GM23338 (cell line): ENCODE measurements at regions not wholly inside any gene's neighbourhood (a gene's known extent, or its start where the extent isn't known, plus 50 kb on each side); places are given as distances from the start of the nearest gene placed in this dataset.

Source experiments
- CREB1 ChIP-seq: fragments of 250-450 bp; sonication (Bioruptor Pico); IDR thresholded peaks from 2 replicates; pipeline ENCODE4 v1.5.0; 2020; ENCODE audit warnings: low read depth, mild to moderate bottlenecking, moderate library complexity
- CTCF ChIP-seq, 2 experiments: fragments of 200-600 bp in 1 of 2; sonication (generic) in 1 of 2; conservative IDR thresholded peaks; 2 replicates each; pipeline versions ENCODE4 v1.5.1 to v1.6.1; 2016 to 2017; ENCODE audit warnings: antibody characterized with exemption in 2 of 2, low read depth in 2 of 2, mild to moderate bottlenecking in 2 of 2, moderate library complexity in 1 of 2
- EZH2 ChIP-seq: fragments of 200-600 bp; sonication (generic); IDR thresholded peaks from one replicate; pipeline ENCODE4 v1.8.0; 2017; ENCODE audit warnings: antibody characterized with exemption, mild to moderate bottlenecking, low read depth; ENCODE audit not compliant: unreplicated experiment
- EZH2phosphoT487 ChIP-seq: fragments of 200-600 bp; sonication (generic); IDR thresholded peaks from one replicate; pipeline ENCODE4 v1.8.1; 2018; ENCODE audit warnings: antibody characterized with exemption; ENCODE audit not compliant: unreplicated experiment
- JUNB ChIP-seq: IDR thresholded peaks from one replicate; pipeline ENCODE4 v1.6.1; 2016; ENCODE audit warnings: antibody characterized with exemption; ENCODE audit not compliant: unreplicated experiment
- NANOG ChIP-seq: IDR thresholded peaks from 2 replicates; pipeline ENCODE4 v1.6.1; 2016; ENCODE audit warnings: antibody characterized with exemption, borderline replicate concordance
- POLR2AphosphoS5 ChIP-seq: IDR thresholded peaks from 2 replicates; pipeline ENCODE4 v1.6.1; 2016; ENCODE audit warnings: antibody characterized with exemption, low read depth
- STAT1 ChIP-seq: IDR thresholded peaks from one replicate; pipeline ENCODE4 v1.6.1; 2016; ENCODE audit warnings: antibody characterized with exemption; ENCODE audit not compliant: unreplicated experiment
- ZNF114 ChIP-seq: fragments of 250-450 bp; sonication (Bioruptor Pico); IDR thresholded peaks from 2 replicates; pipeline ENCODE4 v1.5.0; 2020; ENCODE audit warnings: mild to moderate bottlenecking, moderate library complexity
- ZNF331 ChIP-seq: fragments of 250-450 bp; sonication (Bioruptor Pico); IDR thresholded peaks from 2 replicates; pipeline ENCODE4 v1.5.0; 2020; ENCODE audit warnings: low read depth, mild to moderate bottlenecking, moderate library complexity
- ZNF462 ChIP-seq: fragments of 250-450 bp; sonication (Bioruptor Pico); IDR thresholded peaks from 2 replicates; pipeline ENCODE4 v1.5.0; 2020; ENCODE audit warnings: mild to moderate bottlenecking, moderate library complexity
- TF ChIP-seq, protein P1 (sequence below): IDR thresholded peaks from 2 replicates; pipeline ENCODE4 v1.6.1; 2016; ENCODE audit warnings: antibody characterized with exemption

GRCh38 chr3:154571553-154572226 lies 141.7 kb upstream of the GPR149 start (continued):
- TF ChIP-seq ZNF462 (CRISPR knock-in tag) (no peak), ZNF114 (CRISPR knock-in tag) (no peak), CREB1 (CRISPR knock-in tag) (no peak), CTCF (conservative IDR thresholded peaks at IDR 0.05; ENCODE audit: low read depth in 2 of 2) (no peak), NANOG (no peak), POLR2AphosphoS5 (no peak), ZNF331 (no peak), STAT1 (no peak), EZH2phosphoT487 (no peak), EZH2 (no peak), JUNB (no peak)
- TF ChIP-seq, protein P1, sequence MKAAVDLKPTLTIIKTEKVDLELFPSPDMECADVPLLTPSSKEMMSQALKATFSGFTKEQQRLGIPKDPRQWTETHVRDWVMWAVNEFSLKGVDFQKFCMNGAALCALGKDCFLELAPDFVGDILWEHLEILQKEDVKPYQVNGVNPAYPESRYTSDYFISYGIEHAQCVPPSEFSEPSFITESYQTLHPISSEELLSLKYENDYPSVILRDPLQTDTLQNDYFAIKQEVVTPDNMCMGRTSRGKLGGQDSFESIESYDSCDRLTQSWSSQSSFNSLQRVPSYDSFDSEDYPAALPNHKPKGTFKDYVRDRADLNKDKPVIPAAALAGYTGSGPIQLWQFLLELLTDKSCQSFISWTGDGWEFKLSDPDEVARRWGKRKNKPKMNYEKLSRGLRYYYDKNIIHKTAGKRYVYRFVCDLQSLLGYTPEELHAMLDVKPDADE: no peak
